Lower leg skin (tissue), 4 donors: ENCODE measurements at regions not wholly inside any gene's neighbourhood (a gene's known extent, or its start where the extent isn't known, plus 50 kb on each side); places are given as distances from the start of the nearest gene placed in this dataset.

Experiments used
- DNase-seq, 2 donors: peaks; one replicate each; pipeline ENCODE4 v3.0.0-alpha.2; 2019; ENCODE audit warnings: low spot score in 2 of 2
- H3K4me3 ChIP-seq: fragments of 200-600 bp; sonication (generic); 2 replicates; pipeline ENCODE4 v1.5.1; 2017; ENCODE audit warnings: mild to moderate bottlenecking, low read depth; ENCODE audit not compliant: poor library complexity, severe bottlenecking
- POLR2A ChIP-seq, 2 donors: fragments of 450-650 bp; IDR thresholded peaks; one replicate each; pipeline ENCODE4 v1.6.1; 2016 to 2017; ENCODE audit warnings: antibody characterized with exemption in 2 of 2, mild to moderate bottlenecking in 1 of 2, moderate library complexity in 1 of 2
- WGBS, 2 donors: methylation state at CpG; one replicate each; pipeline ENCODE4 v1.1.5; 2018; 5-methylcytosine and 5-hydroxymethylcytosine counted together
- intact Hi-C: fragments of 100-400 bp; cut with DNase I; formaldehyde crosslinking; loops from one replicate; pipeline ENCODE4 v1.15.0; 2023; ENCODE audit warnings: low total_unique reads
- TF ChIP-seq, protein P1 (sequence below), 3 donors: fragments of 450-650 bp; IDR thresholded peaks; one replicate each; pipeline ENCODE4 v1.5.1; 2016; ENCODE audit warnings: antibody characterized with exemption in 3 of 3, mild to moderate bottlenecking in 3 of 3, moderate library complexity in 2 of 3

DNA sequence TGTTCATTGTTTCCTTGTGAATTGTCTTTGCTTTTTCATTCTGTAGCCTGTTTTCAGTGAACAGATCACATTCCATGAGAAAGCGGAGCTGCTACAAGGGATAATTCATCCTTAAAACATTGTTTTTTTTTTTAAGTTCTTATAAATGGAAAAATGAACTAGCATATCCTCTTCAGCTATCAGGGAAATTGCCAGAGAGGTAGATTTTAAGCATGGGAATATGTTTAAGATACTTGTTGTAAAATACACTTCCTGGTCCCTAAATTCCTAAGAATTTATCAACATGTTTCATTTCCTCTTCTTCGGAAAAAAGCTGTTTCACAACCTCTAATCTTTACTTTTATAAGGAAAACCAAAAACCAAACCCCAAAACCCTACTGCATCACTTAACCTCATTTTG, 238.0 kb downstream of the POSTN start:
- no peak for TF ChIP-seq POLR2A (IDR thresholded peaks at IDR 0.05)

DNA sequence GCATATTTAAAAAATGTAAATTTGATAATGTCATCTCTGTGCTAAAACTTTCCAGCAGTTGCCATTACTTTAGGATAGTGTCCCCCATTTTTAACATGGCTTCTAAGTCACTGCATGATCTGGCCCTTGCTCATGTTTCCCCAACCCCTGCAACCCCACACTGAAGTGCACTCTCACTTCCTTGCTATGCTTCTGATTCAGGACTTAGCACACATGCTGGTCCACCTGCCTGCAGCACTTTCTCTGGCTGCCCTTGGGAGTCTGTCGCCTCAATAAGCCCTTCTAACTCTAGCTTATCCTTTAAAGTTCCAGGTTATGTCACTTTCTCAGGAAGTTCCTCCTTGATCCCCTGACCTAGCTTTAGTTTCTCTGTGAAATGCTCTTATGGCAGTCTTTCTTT, 241.0 kb downstream of the POSTN start:
- no peak for TF ChIP-seq POLR2A (IDR thresholded peaks at IDR 0.05)
- TF ChIP-seq, protein P1, sequence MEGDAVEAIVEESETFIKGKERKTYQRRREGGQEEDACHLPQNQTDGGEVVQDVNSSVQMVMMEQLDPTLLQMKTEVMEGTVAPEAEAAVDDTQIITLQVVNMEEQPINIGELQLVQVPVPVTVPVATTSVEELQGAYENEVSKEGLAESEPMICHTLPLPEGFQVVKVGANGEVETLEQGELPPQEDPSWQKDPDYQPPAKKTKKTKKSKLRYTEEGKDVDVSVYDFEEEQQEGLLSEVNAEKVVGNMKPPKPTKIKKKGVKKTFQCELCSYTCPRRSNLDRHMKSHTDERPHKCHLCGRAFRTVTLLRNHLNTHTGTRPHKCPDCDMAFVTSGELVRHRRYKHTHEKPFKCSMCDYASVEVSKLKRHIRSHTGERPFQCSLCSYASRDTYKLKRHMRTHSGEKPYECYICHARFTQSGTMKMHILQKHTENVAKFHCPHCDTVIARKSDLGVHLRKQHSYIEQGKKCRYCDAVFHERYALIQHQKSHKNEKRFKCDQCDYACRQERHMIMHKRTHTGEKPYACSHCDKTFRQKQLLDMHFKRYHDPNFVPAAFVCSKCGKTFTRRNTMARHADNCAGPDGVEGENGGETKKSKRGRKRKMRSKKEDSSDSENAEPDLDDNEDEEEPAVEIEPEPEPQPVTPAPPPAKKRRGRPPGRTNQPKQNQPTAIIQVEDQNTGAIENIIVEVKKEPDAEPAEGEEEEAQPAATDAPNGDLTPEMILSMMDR (IDR thresholded peaks at IDR 0.05) = no peak
- intact Hi-C loops = no loop called here
- no peak for DNase-seq
- H3K4me3 ChIP-seq = no peak overlapping the region
- 83 to 100% methylated on average over 1 of the region's 1 CpG for WGBS, 2 donors

More for the DNA sequence above, 238.0 kb downstream of the POSTN start:
- intact Hi-C loops = no loop called here
- no peak for DNase-seq
- no peak overlapping the region for H3K4me3 ChIP-seq
- WGBS, 2 donors = 43 to 76% methylated on average over 2 of the region's 2 CpGs

DNA sequence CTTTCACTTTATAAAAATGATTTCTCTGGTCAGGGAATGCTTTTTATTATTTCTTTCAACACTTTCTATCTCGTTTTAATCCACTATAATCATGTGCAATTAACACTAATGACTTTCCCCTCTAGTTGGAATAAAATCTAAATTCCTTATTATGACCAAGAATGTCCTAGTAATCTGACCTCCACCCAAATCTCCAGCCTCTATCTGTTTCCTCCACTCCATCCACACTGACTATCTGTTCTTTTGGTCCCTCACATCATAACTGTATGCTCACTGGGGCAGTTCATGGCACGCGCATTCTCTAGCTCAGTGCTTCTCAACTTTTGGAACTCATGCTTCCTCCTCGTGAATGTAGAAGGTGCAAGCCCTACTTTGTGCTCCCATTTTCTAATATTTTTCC, 244.7 kb downstream of the POSTN start:
- WGBS, 2 donors = 82 to 83% methylated on average over 4 of the region's 4 CpGs
- DNase-seq = no peak
- no peak overlapping the region for H3K4me3 ChIP-seq
- intact Hi-C loops = no loop called here
- TF ChIP-seq, protein P1 (IDR thresholded peaks at IDR 0.05) = no peak
- no peak for TF ChIP-seq POLR2A (IDR thresholded peaks at IDR 0.05)

DNA sequence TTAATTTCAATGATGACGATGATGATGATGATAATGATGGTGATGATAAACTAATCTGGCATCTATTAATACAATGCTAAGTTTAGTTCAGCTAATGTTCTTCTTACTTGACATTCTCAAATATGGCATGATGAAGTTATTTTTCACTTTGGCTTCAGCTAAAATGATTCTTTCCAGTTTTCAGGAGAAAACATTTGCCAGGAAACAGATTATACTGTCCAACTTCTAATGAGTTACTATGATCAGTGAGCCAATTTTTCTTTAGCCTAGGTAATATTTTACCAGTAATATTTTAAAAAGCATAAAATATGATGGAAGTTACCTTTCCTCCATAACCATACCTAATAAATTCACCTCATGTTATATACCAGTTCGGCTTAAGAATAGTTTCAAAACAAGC, 245.7 kb upstream of the CSNK1A1L start:
- DNase-seq = no peak
- intact Hi-C loops = no loop called here
- no peak for TF ChIP-seq POLR2A (IDR thresholded peaks at IDR 0.05)
- TF ChIP-seq, protein P1 (IDR thresholded peaks at IDR 0.05) = no peak
- 67 to 71% methylated on average over 2 of the region's 2 CpGs for whole genome bisulfite sequencing, 2 donors
- no peak overlapping the region for H3K4me3 ChIP-seq

DNA sequence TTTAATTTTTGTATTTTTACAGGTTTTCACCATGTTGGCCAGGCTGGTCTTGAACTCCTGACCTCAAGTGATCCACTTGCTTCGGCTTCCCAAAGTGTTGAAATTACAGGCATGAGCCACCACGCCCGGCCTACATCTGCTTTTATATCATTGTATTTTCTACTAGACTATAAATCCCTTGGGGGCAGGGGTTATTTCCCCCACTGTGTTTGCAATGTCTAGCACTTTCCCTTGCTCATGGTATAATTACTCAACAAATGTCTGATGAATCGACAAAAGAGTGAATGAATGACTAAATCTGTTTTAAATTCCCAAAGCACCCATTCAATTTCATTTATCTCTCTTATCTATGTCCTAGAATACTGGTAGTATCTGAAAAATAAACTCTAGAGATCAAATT, 244.5 kb upstream of the CSNK1A1L start:
- TF ChIP-seq, protein P1 (IDR thresholded peaks at IDR 0.05) = no peak
- TF ChIP-seq POLR2A (IDR thresholded peaks at IDR 0.05) = no peak
- no peak for DNase-seq
- H3K4me3 ChIP-seq = no peak overlapping the region
- intact Hi-C loops = no loop called here
- 82 to 88% methylated on average over 4 of the region's 4 CpGs for WGBS, 2 donors

DNA sequence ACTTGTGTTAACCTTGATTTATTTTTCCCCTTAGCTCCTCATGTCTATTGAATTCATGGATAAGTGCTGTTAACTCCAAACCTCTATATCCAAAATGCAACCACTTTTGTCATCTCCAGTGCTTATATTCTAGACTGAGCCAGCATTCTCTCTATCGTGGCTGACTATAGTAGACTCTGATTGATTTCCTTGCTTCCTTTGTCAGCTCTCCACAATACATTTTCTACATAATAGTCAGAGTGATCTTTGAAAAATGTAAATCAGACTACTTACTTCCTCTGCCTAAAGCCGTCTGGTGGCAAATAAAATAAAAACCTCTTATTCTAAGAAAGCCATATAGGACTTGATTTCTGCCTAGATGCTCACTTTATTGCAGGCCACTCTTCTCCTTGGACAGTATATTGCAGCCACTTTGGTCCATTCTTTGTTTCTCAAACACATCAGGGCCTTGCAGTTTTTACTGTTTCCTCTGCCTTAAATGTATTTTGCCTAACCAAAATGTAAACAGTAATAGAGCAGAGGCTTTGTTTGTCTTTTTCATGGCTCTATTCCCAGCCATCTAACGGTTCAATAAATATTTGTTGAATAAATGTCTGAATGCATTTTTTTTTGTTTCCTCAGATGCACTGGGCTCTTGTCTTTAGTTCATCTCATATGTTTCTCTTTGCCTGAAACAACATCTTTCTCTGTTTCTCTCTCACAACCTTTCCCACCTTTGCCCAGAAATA, 243.6 kb upstream of the CSNK1A1L start:
- intact Hi-C loops = no loop called here
- H3K4me3 ChIP-seq = no peak overlapping the region
- TF ChIP-seq POLR2A (IDR thresholded peaks at IDR 0.05) = no peak
- TF ChIP-seq, protein P1 (IDR thresholded peaks at IDR 0.05) = no peak
- DNase-seq = no peak
- 76 to 82% methylated on average over 3 of the region's 3 CpGs for WGBS, 2 donors
